Stimulated activated CD8-positive, alpha-beta memory T cell treated with anti-CD3 and anti-CD28 coated beads, Interleukin-7, amount 100 ng/mL, for 4 hours (primary cell): ENCODE measurements at regions not wholly inside any gene's neighbourhood (a gene's known extent, or its start where the extent isn't known, plus 50 kb on each side); places are given as distances from the start of the nearest gene placed in this dataset.

Experiments
- DNase-seq, 2 donors: peaks; one replicate each; pipeline ENCODE4 v3.0.0-alpha.2; 2020; ENCODE audit warnings: low read depth in 2 of 2

- no peak for DNase-seq
Observed at GRCh38 chr1:88210103-88210787, 473.8 kb upstream of the PKN2 start.

GRCh38 chr1:88216441-88216840 is 467.6 kb upstream of the PKN2 start:
- DNase-seq: no peak

GRCh38 chr1:88217386-88217785 is 466.7 kb upstream of the PKN2 start:
- no peak for DNase-seq

- no peak for DNase-seq
Observed at GRCh38 chr1:88219521-88219920, 464.6 kb upstream of the PKN2 start.

- no peak for DNase-seq
Observed at GRCh38 chr1:88221411-88221810, 462.7 kb upstream of the PKN2 start.

GRCh38 chr1:88224906-88225305 is 459.2 kb upstream of the PKN2 start:
- no peak for DNase-seq

GRCh38 chr1:88228114-88228513 is 456.0 kb upstream of the PKN2 start:
- no peak for DNase-seq

- DNase-seq: no peak
Observed at GRCh38 chr1:88230126-88230525, 453.9 kb upstream of the PKN2 start.

- DNase-seq: no peak
Observed at GRCh38 chr1:88237058-88237457, 447.0 kb upstream of the PKN2 start.

GRCh38 chr1:88239205-88239604 is 444.9 kb upstream of the PKN2 start:
- no peak for DNase-seq

- no peak for DNase-seq
Observed at GRCh38 chr1:88247666-88248065, 436.4 kb upstream of the PKN2 start.

- DNase-seq: no peak
Observed at GRCh38 chr1:88250915-88251314, 433.2 kb upstream of the PKN2 start.

- no peak for DNase-seq
Observed at GRCh38 chr1:88252745-88253144, 431.3 kb upstream of the PKN2 start.

- DNase-seq: no peak
Observed at GRCh38 chr1:88265606-88266005, 418.5 kb upstream of the PKN2 start.

GRCh38 chr1:88266051-88266450 is 418.0 kb upstream of the PKN2 start:
- no peak for DNase-seq

- DNase-seq: no peak
Observed at GRCh38 chr1:88272216-88272615, 411.9 kb upstream of the PKN2 start.

- no peak for DNase-seq
Observed at GRCh38 chr1:88274431-88274830, 409.6 kb upstream of the PKN2 start.

- DNase-seq: no peak
Observed at GRCh38 chr1:88275259-88275862, 408.7 kb upstream of the PKN2 start.

GRCh38 chr1:88276163-88276562 is 407.9 kb upstream of the PKN2 start:
- DNase-seq: no peak

GRCh38 chr1:88284066-88284465 is 400.0 kb upstream of the PKN2 start:
- no peak for DNase-seq

GRCh38 chr1:88284666-88285366 is 399.3 kb upstream of the PKN2 start:
- no peak for DNase-seq

- no peak for DNase-seq
Observed at GRCh38 chr1:88286716-88287115, 397.4 kb upstream of the PKN2 start.

- DNase-seq: no peak
Observed at GRCh38 chr1:88288571-88288970, 395.5 kb upstream of the PKN2 start.
